A673 (cell line): ENCODE measurements at regions not wholly inside any gene's neighbourhood (a gene's known extent, or its start where the extent isn't known, plus 50 kb on each side); places are given as distances from the start of the nearest gene placed in this dataset.

Experiments
- CTCF ChIP-seq: fragments of 300-800, 200-600 bp; sonication (generic); conservative IDR thresholded peaks from 2 replicates; pipeline ENCODE4 v1.5.1; 2017; ENCODE audit warnings: low read depth, mild to moderate bottlenecking, antibody characterized with exemption, low read length, moderate library complexity, mixed read lengths
- EZH2 ChIP-seq: fragments of 200-600 bp; sonication (generic); IDR thresholded peaks from 2 replicates; pipeline ENCODE4 v1.6.1; 2017; ENCODE audit warnings: borderline replicate concordance, low read depth, mild to moderate bottlenecking, mixed read lengths, antibody characterized with exemption, low read length; ENCODE audit not compliant: poor library complexity, severe bottlenecking

GRCh38 chr13:109971006-109971405, 184.6 kb upstream of the IRS2 start:
- TF ChIP-seq CTCF (no peak), EZH2 (no peak)
